Activated naive CD4-positive, alpha-beta T cell treated with anti-CD3 and anti-CD28 coated beads, Interleukin-2, amount 10 ng/mL, durations not matched to agents 7 days and 5 days (primary cell): ENCODE measurements at regions not wholly inside any gene's neighbourhood (a gene's known extent, or its start where the extent isn't known, plus 50 kb on each side); places are given as distances from the start of the nearest gene placed in this dataset.

Source experiments
- CTCF ChIA-PET: fragments of 350-600 bp; sonication (Branson Sonifier 250); formaldehyde crosslinking; loops from one replicate; lab custom pipeline; 2021; ENCODE audit warnings: antibody characterized with exemption; lab: Charles Lee
- DNase-seq: peaks from one replicate; pipeline ENCODE4 v3.0.0-alpha.2; 2020
- H3K27ac Mint-ChIP-seq: one replicate; pipeline ENCODE4 v1.8.0; 2021; ENCODE audit warnings: mild to moderate bottlenecking, moderate library complexity, mixed read lengths
- H3K27me3 Mint-ChIP-seq: one replicate; pipeline ENCODE4 v1.8.0; 2021; ENCODE audit warnings: mild to moderate bottlenecking, mixed read lengths
- H3K36me3 Mint-ChIP-seq: one replicate; pipeline ENCODE4 v1.8.0; 2021; ENCODE audit warnings: mixed read lengths
- H3K4me1 Mint-ChIP-seq: one replicate; pipeline ENCODE4 v1.8.0; 2021; ENCODE audit warnings: mixed read lengths
- H3K4me3 Mint-ChIP-seq: one replicate; pipeline ENCODE4 v1.8.0; 2021; ENCODE audit warnings: mild to moderate bottlenecking, moderate library complexity, mixed read lengths
- H3K9me3 Mint-ChIP-seq: one replicate; pipeline ENCODE4 v1.8.0; 2021; ENCODE audit warnings: mixed read lengths

DNA sequence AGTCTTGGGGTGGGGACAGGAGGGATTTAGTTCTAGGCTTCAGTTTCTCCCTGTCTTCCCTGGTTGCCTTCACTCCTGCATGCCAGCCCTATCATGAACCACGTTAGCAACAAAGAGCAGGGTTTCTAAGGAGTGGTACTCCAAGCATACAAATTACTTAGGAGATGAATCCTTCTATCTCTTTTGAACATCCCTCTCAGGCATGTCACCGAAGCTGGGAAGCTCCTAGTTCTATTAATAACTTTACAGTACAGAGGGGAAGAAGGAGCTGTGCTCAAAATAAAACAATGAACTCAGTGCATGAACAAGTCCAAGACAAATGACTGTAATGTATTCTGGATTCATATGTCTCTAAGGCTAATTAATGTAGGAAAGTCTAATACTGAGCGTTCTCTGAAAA lies 450.6 kb upstream of the RASGEF1B start:
- Mint-ChIP-seq H3K36me3 (no peaks in the 10 kb centered on the region), H3K27me3 (peaks cover 12% of the 10 kb centered on the region), H3K27ac (no peak overlapping the region), H3K9me3 (no peaks in the 10 kb centered on the region), H3K4me3 (no peak overlapping the region), H3K4me1 (no peaks in the 10 kb centered on the region)
- no peak for DNase-seq
- CTCF ChIA-PET, result no interaction called here

DNA sequence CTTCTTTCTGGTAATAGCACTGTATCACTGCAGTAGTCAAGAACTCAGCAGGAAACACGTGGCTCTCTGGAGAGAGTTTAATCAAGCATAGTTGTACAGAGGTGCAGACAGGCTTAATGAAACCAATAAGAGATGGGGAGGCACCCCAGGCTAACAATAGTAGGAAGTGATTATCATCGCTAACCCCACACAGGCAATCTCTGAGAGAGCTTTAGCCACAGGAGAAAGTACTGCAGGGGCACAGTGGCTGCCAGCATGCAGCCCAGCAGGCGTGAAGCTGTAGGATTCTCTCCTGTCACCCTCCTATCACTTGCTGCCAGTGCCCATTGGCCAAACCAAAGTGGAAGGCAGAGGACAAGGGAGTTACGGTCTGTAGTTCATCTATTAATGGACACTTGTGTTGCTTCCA lies 450.0 kb upstream of the RASGEF1B start:
- DNase-seq, result no peak
- Mint-ChIP-seq H3K27me3 (peaks cover 7% of the 10 kb centered on the region), H3K36me3 (no peaks in the 10 kb centered on the region), H3K4me1 (no peaks in the 10 kb centered on the region), H3K27ac (no peak overlapping the region), H3K4me3 (no peak overlapping the region), H3K9me3 (no peaks in the 10 kb centered on the region)
- CTCF ChIA-PET, result no interaction called here

DNA sequence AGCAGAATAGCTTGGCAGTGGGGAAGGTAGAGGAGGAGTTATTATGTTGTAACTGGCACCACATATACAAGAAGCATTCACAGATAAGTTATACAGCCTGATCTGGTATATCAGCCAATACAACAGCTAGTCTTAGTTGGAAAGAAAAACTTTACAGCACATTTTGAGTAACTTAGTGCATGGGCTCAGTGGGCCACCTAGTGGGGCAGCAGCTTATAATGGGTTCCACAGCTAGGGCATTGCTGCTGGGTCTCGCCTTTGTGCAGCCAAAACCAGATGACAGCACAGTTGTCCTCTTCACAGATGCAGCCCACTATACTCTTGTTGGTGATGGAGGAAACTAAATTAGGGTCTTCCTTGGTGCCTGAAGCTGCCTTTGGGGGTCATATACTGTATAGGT lies 448.1 kb upstream of the RASGEF1B start:
- Mint-ChIP-seq H3K27me3 (peaks cover 11% of the 10 kb centered on the region), H3K36me3 (no peaks in the 10 kb centered on the region), H3K4me1 (no peaks in the 10 kb centered on the region), H3K9me3 (no peaks in the 10 kb centered on the region), H3K4me3 (no peak overlapping the region), H3K27ac (no peak overlapping the region)
- DNase-seq, result no peak
- CTCF ChIA-PET, result interaction anchor here (1.1 to 1.8 kb wide), 6 partner anchors 15 to 453 kb away, joined by 3 to 7 read pairs (median 3); no protein-coding TSS in a partner anchor

DNA sequence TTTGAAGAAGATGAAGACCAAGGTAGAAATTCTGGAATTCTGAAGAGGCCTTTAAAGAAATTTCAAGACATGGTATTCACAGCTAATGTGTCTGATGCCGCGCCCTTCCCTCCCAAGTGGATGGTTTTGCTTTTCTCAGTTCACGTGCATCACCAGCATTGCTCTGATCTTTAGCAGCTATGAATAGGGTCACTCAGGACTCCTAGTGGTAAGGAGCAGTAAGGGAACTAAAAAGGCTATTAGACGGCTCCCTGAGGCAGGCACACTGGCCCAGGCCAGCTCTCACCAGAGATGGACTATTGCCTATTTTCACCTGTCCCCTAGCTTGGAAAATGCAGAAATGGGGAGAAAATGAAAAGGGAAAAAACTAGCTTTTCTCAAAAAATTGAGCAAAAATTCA lies 447.5 kb upstream of the RASGEF1B start:
- no peak overlapping the region for H3K4me3 Mint-ChIP-seq
- H3K36me3 Mint-ChIP-seq, result no peaks in the 10 kb centered on the region
- CTCF ChIA-PET, result interaction anchor here (1.1 to 1.8 kb wide), 5 partner anchors 14 to 452 kb away, joined by 3 to 7 read pairs (median 3); no protein-coding TSS in a partner anchor
- no peaks in the 10 kb centered on the region for H3K9me3 Mint-ChIP-seq
- H3K4me1 Mint-ChIP-seq, result no peaks in the 10 kb centered on the region
- peaks cover 11% of the 10 kb centered on the region for H3K27me3 Mint-ChIP-seq
- no peak overlapping the region for H3K27ac Mint-ChIP-seq
- DNase-seq, result no peak

DNA sequence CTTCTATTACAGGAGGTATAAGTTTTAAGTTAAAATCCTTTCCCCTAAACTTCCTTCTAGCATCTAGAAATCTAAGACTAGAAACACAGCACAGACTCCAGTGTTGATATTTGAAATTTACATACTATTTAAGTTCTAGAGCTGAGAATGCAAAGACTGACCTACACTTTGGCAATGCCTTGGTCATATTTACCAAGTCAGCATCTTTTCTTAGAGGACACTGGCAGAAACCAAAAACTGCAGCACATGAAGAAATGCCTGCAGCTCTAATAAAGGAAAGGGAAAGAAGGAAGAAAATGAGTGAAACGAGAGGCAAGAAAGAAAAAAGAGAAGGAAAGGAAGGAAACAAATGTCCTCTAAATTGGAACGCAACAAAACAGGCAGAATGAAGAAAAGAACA lies 443.7 kb upstream of the RASGEF1B start:
- H3K36me3 Mint-ChIP-seq, result no peaks in the 10 kb centered on the region
- no peak for DNase-seq
- no peaks in the 10 kb centered on the region for H3K9me3 Mint-ChIP-seq
- H3K4me3 Mint-ChIP-seq, result no peak overlapping the region
- peaks cover 11% of the 10 kb centered on the region for H3K27me3 Mint-ChIP-seq
- no peak overlapping the region for H3K27ac Mint-ChIP-seq
- H3K4me1 Mint-ChIP-seq, result no peaks in the 10 kb centered on the region
- CTCF ChIA-PET, result interaction anchor here (0.6 to 5.1 kb wide), 2 partner anchors 11 to 1099 kb away, joined by 3 to 22 read pairs; no protein-coding TSS in a partner anchor

DNA sequence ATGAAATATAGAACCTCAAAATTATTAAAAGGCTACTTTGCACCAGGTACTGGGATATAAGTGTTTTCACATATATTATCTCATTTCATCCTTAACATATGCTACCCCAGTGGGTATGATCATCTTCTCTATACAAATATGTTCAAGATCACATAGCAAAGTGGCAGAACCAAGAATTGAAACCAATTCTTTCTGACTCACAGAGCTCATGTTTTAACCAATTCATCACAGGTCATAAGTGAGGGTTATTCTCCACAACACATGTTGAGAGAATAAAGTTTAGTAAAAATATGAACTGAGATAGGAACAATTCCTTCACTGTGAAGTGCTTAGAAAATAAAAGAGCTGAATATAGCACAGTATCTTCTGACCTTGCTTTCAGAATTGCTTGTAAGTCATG lies 442.9 kb upstream of the RASGEF1B start:
- no peak for DNase-seq
- Mint-ChIP-seq H3K4me1 (no peaks in the 10 kb centered on the region), H3K9me3 (no peaks in the 10 kb centered on the region), H3K4me3 (no peak overlapping the region), H3K27me3 (peaks cover 7% of the 10 kb centered on the region), H3K36me3 (no peaks in the 10 kb centered on the region), H3K27ac (no peak overlapping the region)
- CTCF ChIA-PET, result interaction anchor here (1.4 to 5.1 kb wide), 3 partner anchors 10 to 447 kb away, joined by 5 to 22 read pairs (median 7); no protein-coding TSS in a partner anchor

DNA sequence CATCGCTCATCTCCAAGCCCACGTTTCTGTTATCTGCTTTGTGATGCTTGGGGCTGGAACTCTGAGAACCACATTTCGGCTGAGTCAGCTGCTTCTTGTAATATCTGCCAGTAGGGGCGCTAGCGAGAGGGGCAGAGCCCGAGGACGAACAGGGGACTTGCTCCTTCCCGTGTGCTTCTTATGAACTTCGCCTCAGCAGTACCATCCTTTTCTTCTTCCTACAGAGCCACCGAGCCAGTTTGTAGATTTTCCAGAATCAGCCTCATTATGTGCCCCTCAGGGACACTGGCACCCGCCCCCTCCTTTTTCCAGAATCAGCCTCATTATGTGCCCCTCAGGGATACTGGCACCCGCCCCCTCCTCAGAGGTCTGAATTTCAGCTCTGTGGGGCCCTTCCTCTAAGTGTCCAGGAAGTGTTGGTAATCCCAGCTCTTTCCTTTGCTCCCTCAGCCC lies 441.7 kb upstream of the RASGEF1B start:
- no peaks in the 10 kb centered on the region for H3K36me3 Mint-ChIP-seq
- H3K4me3 Mint-ChIP-seq, result no peak overlapping the region
- CTCF ChIA-PET, result interaction anchor here (0.6 to 5.1 kb wide), 10 partner anchors 9 to 458 kb away, joined by 3 to 22 read pairs (median 4); no protein-coding TSS in a partner anchor
- H3K9me3 Mint-ChIP-seq, result no peaks in the 10 kb centered on the region
- H3K27ac Mint-ChIP-seq, result no peak overlapping the region
- DNase-seq, result peak; percentile 65
- H3K4me1 Mint-ChIP-seq, result no peaks in the 10 kb centered on the region
- peaks cover 4% of the 10 kb centered on the region for H3K27me3 Mint-ChIP-seq

DNA sequence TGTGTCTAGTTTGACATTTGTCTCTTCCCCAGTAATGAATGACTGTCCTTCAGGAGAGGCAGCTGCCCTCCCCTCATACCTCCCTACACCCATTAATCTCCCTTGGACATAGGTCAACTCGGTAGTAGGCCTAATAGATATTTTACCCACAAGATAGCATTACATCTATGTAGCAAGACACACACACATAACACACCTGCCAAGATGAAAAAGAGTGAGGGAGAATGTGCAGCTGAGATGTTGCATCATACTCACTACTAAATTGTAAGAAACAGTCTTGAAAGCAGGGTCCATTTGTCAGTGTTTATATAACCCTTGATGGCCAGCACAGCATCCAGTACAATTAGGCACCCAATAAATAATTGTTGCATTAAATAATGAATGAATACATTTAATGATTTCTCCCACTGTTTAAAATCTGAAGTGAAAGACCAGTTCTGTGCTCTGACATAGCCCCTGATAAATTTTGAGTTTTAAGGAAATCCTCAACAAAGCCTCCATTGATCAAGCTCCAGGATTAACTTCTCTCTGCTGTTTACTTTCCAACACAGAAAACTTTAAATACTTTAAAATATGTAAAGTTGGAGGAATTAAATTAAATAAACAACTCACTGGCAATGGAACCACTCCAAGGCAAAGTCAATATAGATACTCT lies 440.8 kb upstream of the RASGEF1B start:
- Mint-ChIP-seq H3K9me3 (no peaks in the 10 kb centered on the region), H3K27me3 (peaks cover 4% of the 10 kb centered on the region), H3K4me3 (no peak overlapping the region), H3K4me1 (no peaks in the 10 kb centered on the region), H3K27ac (no peak overlapping the region), H3K36me3 (no peaks in the 10 kb centered on the region)
- DNase-seq, result no peak
- CTCF ChIA-PET, result interaction anchor here (0.6 to 5.1 kb wide), 6 partner anchors 8 to 457 kb away, joined by 3 to 22 read pairs (median 4); no protein-coding TSS in a partner anchor

DNA sequence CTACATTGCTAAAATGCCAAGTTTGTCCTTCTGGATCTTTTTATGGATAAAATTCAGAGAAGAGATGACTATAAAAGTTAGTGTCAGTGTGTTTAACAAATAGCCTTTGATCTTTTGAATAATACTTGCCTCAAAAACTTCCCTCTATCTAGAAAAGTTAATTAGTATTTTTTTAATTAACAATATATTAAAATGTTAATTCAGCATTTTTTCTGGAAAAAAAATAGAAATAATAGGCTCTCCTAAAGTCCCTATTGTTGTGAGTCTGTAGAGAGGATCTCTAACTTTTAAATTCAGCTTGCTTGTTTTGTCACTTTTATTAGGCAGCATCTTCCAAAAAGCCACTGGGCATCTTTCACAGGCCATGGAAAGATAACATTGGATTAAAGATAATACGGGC lies 435.2 kb upstream of the RASGEF1B start:
- Mint-ChIP-seq H3K27me3 (no peaks in the 10 kb centered on the region), H3K4me3 (no peak overlapping the region), H3K4me1 (no peaks in the 10 kb centered on the region), H3K9me3 (no peaks in the 10 kb centered on the region), H3K36me3 (no peaks in the 10 kb centered on the region), H3K27ac (no peak overlapping the region)
- DNase-seq, result no peak
- CTCF ChIA-PET, result interaction anchor here (0.9 kb wide), 1 partner anchor 439 kb away, joined by 3 read pairs; no protein-coding TSS in a partner anchor

DNA sequence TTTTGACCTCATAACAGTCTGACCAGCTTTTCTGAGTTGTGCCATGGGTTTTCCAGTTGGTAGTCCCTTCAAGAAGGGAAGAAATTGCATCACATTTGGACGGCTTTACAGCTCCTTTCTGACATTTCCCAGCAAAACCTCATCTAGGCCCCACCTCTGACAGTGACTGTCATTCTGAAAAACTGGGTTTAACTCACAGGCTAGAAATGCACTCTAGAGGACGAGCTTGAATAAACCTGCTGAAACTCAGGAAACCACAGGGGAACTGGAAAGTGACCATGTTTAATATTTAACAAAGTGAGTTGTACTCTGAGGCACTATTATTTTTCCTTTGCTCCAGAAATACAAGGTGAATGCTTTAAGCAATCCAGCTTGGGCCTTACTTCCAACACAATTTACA lies 434.3 kb upstream of the RASGEF1B start:
- no peaks in the 10 kb centered on the region for H3K27me3 Mint-ChIP-seq
- CTCF ChIA-PET, result interaction anchor here (1.1 to 3.4 kb wide), 4 partner anchors 8 to 296 kb away, joined by 3 to 22 read pairs (median 6); no protein-coding TSS in a partner anchor
- H3K27ac Mint-ChIP-seq, result no peak overlapping the region
- no peaks in the 10 kb centered on the region for H3K9me3 Mint-ChIP-seq
- H3K36me3 Mint-ChIP-seq, result no peaks in the 10 kb centered on the region
- no peak overlapping the region for H3K4me3 Mint-ChIP-seq
- no peaks in the 10 kb centered on the region for H3K4me1 Mint-ChIP-seq
- no peak for DNase-seq

DNA sequence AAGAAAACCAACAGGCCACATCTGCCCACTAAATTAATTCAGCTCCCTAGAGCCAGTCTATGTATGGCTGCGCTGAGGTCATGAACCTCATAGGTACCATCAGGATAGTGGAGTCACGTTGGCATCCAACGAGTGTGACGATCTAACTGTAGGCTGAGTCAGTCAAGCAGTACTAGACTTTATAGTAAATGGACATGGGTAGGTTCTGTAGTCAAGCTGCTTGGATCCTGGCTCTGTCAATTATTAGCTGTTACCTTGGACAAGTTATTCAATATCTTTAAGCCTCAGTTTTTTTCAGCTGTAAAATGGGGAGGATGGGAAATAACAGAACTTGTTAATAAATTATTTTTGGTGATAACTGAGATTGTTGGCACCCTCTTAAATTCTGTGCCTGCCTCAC lies 432.4 kb upstream of the RASGEF1B start:
- CTCF ChIA-PET, result interaction anchor here (3.4 kb wide), 1 partner anchor 10 kb away, joined by 22 read pairs; no protein-coding TSS in a partner anchor
- no peak overlapping the region for H3K4me3 Mint-ChIP-seq
- H3K27ac Mint-ChIP-seq, result no peak overlapping the region
- no peaks in the 10 kb centered on the region for H3K4me1 Mint-ChIP-seq
- no peaks in the 10 kb centered on the region for H3K36me3 Mint-ChIP-seq
- H3K9me3 Mint-ChIP-seq, result no peaks in the 10 kb centered on the region
- no peaks in the 10 kb centered on the region for H3K27me3 Mint-ChIP-seq
- DNase-seq, result no peak

DNA sequence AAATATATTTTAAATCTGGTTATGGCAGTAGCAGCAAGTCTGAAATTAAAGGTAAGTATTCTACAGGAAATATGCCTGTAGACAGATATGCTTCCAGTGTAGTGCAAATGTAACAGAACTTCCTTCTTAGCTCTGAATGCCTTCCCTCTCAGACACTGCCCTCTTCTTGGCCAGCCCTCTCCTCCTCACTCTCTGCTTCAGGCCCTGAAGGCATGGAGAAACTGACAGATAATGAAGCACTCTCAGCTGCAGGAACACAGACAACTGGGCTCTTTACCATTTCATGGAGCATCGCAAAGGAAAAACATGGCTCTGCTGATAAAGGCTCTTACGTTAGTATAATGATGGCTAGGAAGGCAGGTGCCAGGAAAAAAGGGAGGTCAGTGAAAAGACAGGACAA lies 431.5 kb upstream of the RASGEF1B start:
- no peaks in the 10 kb centered on the region for H3K36me3 Mint-ChIP-seq
- H3K27ac Mint-ChIP-seq, result no peak overlapping the region
- H3K4me1 Mint-ChIP-seq, result peaks cover 4% of the 10 kb centered on the region
- no peaks in the 10 kb centered on the region for H3K9me3 Mint-ChIP-seq
- CTCF ChIA-PET, result interaction anchor here (3.4 kb wide), 1 partner anchor 11 kb away, joined by 22 read pairs; no protein-coding TSS in a partner anchor
- no peak overlapping the region for H3K4me3 Mint-ChIP-seq
- DNase-seq, result no peak
- H3K27me3 Mint-ChIP-seq, result no peaks in the 10 kb centered on the region

DNA sequence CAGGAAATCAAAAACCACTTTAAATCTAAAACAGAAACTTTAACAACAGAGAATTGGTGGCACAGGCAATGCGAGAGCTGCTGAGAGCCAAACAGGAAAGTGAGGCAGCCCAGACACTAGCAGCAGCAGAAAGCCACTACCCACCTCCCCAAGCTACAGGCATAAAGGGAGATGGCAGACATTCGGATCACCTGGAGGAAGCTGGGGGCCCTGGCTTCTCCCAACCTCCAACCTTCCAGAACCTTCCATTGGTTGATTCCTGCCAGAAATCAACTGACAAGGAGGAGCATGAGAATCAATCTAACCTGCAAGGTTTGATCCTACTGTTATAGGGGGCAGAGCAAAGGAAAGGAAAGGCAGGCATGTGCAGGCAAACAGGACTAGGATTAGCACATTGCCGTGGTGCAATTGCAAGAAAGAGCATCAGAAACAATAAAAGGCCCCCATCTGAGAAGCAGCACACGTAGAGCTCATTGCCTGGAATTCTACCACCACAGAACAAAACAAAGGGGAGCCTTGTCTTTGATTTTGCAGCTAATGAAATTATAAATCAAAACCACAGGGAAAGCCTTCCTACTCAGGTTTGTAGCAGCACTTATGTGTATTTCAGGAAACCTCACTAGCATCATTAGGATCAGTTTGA lies 427.3 kb upstream of the RASGEF1B start:
- Mint-ChIP-seq H3K27me3 (no peaks in the 10 kb centered on the region), H3K27ac (no peak overlapping the region), H3K4me1 (peaks cover 4% of the 10 kb centered on the region), H3K36me3 (no peaks in the 10 kb centered on the region), H3K9me3 (no peaks in the 10 kb centered on the region), H3K4me3 (no peak overlapping the region)
- DNase-seq, result no peak
- CTCF ChIA-PET, result interaction anchor here (1.3 to 1.4 kb wide), 2 partner anchors 14 to 15 kb away, joined by 3 to 4 read pairs; no protein-coding TSS in a partner anchor

DNA sequence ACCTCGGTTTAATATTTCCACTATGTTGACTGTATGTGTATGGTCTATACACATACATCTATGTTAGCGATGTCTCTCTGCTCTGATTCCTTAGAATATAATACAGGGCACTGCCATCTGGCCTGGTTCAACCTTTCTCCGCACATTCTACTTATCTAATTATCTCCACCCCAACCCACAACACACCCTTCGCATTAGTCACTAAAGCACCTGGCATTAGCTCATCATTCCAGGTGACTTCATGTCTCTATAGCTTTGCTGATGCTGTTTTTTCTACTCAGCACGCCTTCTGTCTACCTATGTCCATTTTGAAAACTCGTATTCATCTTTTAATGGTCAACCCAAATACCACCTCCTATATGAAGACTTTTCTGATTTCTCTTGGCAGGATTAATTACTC lies 425.2 kb upstream of the RASGEF1B start:
- Mint-ChIP-seq H3K4me3 (no peak overlapping the region), H3K36me3 (no peaks in the 10 kb centered on the region), H3K4me1 (peaks cover 4% of the 10 kb centered on the region), H3K27ac (no peak overlapping the region), H3K27me3 (no peaks in the 10 kb centered on the region), H3K9me3 (no peaks in the 10 kb centered on the region)
- no peak for DNase-seq
- CTCF ChIA-PET, result no interaction called here
